GM12891 (cell line): ENCODE measurements at regions not wholly inside any gene's neighbourhood (a gene's known extent, or its start where the extent isn't known, plus 50 kb on each side); places are given as distances from the start of the nearest gene placed in this dataset.

Source experiments
- PAX5 ChIP-seq: IDR thresholded peaks from 2 replicates; pipeline ENCODE4 v1.6.1; 2011; ENCODE audit warnings: low read length, moderate library complexity, mild to moderate bottlenecking; ENCODE audit not compliant: insufficient read depth, severe bottlenecking
- POLR2A ChIP-seq: IDR thresholded peaks from 2 replicates; pipeline ENCODE4 v1.6.1; 2011; ENCODE audit warnings: low read depth, low read length, control low read depth
- POLR2AphosphoS5 ChIP-seq: IDR thresholded peaks from 2 replicates; pipeline ENCODE4 v1.6.1; 2011; ENCODE audit warnings: low read depth, low read length, control low read depth
- POU2F2 ChIP-seq: IDR thresholded peaks from 2 replicates; pipeline ENCODE4 v1.6.1; 2011; ENCODE audit warnings: low read depth, mild to moderate bottlenecking, control low read depth, low read length, moderate library complexity
- SPI1 ChIP-seq: IDR thresholded peaks from 2 replicates; pipeline ENCODE4 v1.6.1; 2011; ENCODE audit warnings: low read depth, low read length, control low read depth
- TAF1 ChIP-seq: IDR thresholded peaks from 2 replicates; pipeline ENCODE4 v1.6.1; 2011; ENCODE audit warnings: low read depth, low read length, control low read depth

- TF ChIP-seq POLR2A (no peak), PAX5 (no peak), SPI1 (no peak), POLR2AphosphoS5 (no peak), TAF1 (no peak), POU2F2 (no peak)
Measured at GRCh38 chr22:27175021-27175838, 517.8 kb downstream of the MIAT start.
